H1 (cell line): ENCODE measurements at regions not wholly inside any gene's neighbourhood (a gene's known extent, or its start where the extent isn't known, plus 50 kb on each side); places are given as distances from the start of the nearest gene placed in this dataset.

Source experiments
- CTCF ChIP-seq, 3 experiments: IDR thresholded peaks; 1 replicate in 2 of 3; 2 replicates in 1 of 3; pipeline versions ENCODE4 v1.5.1 to v1.6.1; 2011; ENCODE audit warnings: low read length in 3 of 3, mild to moderate bottlenecking in 3 of 3, inconsistent platforms in 2 of 3, low read depth in 1 of 3, moderate library complexity in 1 of 3; ENCODE audit not compliant: insufficient read depth in 1 of 3; ENCODE audit errors: control extremely low read depth in 1 of 3
- EZH2 ChIP-seq: fragments of 200-600 bp; sonication (generic); IDR thresholded peaks from 2 replicates; pipeline ENCODE4 v1.7.1; 2012; ENCODE audit warnings: low read depth, mild to moderate bottlenecking, moderate library complexity, low read length, inconsistent platforms; ENCODE audit not compliant: severe bottlenecking
- HDAC2 ChIP-seq, 2 experiments: fragments of 300-600 bp in 1 of 2; sonication (generic) in 1 of 2; IDR thresholded peaks; 2 replicates each; pipeline ENCODE4 v1.6.1; 2011 to 2012; ENCODE audit warnings: low read depth in 2 of 2, low read length in 2 of 2, mild to moderate bottlenecking in 2 of 2, moderate library complexity in 2 of 2, borderline replicate concordance in 1 of 2, inconsistent platforms in 1 of 2
- KDM4A ChIP-seq: IDR thresholded peaks from one replicate; pipeline ENCODE4 v1.7.1; 2012; ENCODE audit warnings: low read depth, mild to moderate bottlenecking, moderate library complexity, low read length, inconsistent platforms; ENCODE audit not compliant: severe bottlenecking
- POLR2A ChIP-seq, 2 experiments: IDR thresholded peaks; 1 replicate in 1 of 2; 2 replicates in 1 of 2; pipeline ENCODE4 v1.6.1; 2011; ENCODE audit warnings: low read depth in 2 of 2, low read length in 2 of 2, mild to moderate bottlenecking in 2 of 2; ENCODE audit errors: control extremely low read depth in 1 of 2
- POU5F1 ChIP-seq: IDR thresholded peaks from 2 replicates; pipeline ENCODE4 v1.6.1; 2011; ENCODE audit warnings: low read depth, mild to moderate bottlenecking, low read length, moderate library complexity
- RAD21 ChIP-seq, 2 experiments: IDR thresholded peaks in 1 of 2; conservative IDR thresholded peaks in 1 of 2; 2 replicates each; pipeline ENCODE4 v1.6.1; 2011; ENCODE audit warnings: low read depth in 2 of 2, low read length in 2 of 2, improper control_type of control experiment in 1 of 2, inconsistent platforms in 1 of 2, mild to moderate bottlenecking in 1 of 2, moderate library complexity in 1 of 2
- RBBP5 ChIP-seq: IDR thresholded peaks from 2 replicates; pipeline ENCODE4 v1.7.1; 2012; ENCODE audit warnings: low read depth, mild to moderate bottlenecking, inconsistent platforms, low read length, moderate library complexity, borderline replicate concordance
- RFX5 ChIP-seq: IDR thresholded peaks from 2 replicates; pipeline ENCODE4 v1.6.1; 2011; ENCODE audit warnings: low read depth, low read length, improper control_type of control experiment, borderline replicate concordance
- TCF12 ChIP-seq: IDR thresholded peaks from 2 replicates; pipeline ENCODE4 v1.6.1; 2011; ENCODE audit warnings: low read depth, mild to moderate bottlenecking, low read length
- ZNF274 ChIP-seq: IDR thresholded peaks from 2 replicates; pipeline ENCODE4 v1.7.0; 2012; ENCODE audit warnings: low read length, borderline replicate concordance; ENCODE audit errors: extremely low read depth
- TF ChIP-seq, protein P1 (sequence below): IDR thresholded peaks from 2 replicates; pipeline ENCODE4 v1.6.1; 2011; ENCODE audit warnings: low read length, improper control_type of control experiment

DNA sequence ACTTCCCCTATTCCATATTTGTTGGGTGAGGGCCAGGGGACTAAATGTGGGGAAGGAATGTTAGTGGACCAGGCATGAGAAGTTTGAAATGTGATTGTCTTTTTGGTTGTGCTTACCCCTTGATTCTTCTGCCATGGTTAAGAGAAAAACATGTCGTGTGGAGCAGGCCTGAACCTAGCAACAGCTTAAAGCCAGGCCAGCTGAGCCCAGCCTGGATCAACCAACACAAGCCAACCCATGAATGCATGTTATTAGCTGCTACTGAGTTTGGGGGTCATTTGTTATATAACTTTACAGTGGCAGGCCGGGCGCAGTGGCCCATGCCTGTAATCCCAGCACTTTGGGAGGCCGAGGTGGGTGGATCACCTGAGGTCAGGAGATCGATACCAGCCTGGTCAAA lies 52.4 kb upstream of the TRIO start:
- TF ChIP-seq CTCF (IDR thresholded peaks at IDR 0.05; ENCODE audit: control extremely low read depth in 1 of 3, insufficient read depth in 1 of 3, low read depth in 1 of 3, low read length in 3 of 3) (no peak), RFX5 (no peak), ZNF274 (no peak), TCF12 (no peak), RAD21 (IDR thresholded peaks at IDR 0.05 in 1 of 2, conservative IDR thresholded peaks at IDR 0.05 in 1 of 2; ENCODE audit: low read depth in 2 of 2, low read length in 2 of 2) (no peak), EZH2 (no peak), POU5F1 (no peak), RBBP5 (no peak), KDM4A (no peak), HDAC2 (IDR thresholded peaks at IDR 0.05; ENCODE audit: borderline replicate concordance in 1 of 2, low read depth in 2 of 2, low read length in 2 of 2) (no peak), POLR2A (IDR thresholded peaks at IDR 0.05; ENCODE audit: control extremely low read depth in 1 of 2, low read depth in 2 of 2, low read length in 2 of 2) (no peak)
- TF ChIP-seq, protein P1, sequence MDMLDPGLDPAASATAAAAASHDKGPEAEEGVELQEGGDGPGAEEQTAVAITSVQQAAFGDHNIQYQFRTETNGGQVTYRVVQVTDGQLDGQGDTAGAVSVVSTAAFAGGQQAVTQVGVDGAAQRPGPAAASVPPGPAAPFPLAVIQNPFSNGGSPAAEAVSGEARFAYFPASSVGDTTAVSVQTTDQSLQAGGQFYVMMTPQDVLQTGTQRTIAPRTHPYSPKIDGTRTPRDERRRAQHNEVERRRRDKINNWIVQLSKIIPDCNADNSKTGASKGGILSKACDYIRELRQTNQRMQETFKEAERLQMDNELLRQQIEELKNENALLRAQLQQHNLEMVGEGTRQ, result no peak
